HepG2 (cell line): ENCODE measurements at regions not wholly inside any gene's neighbourhood (a gene's known extent, or its start where the extent isn't known, plus 50 kb on each side); places are given as distances from the start of the nearest gene placed in this dataset.

Experiments used
- ATAC-seq: fragments of 200-7000 bp; cut with Tn5 transposase; 3 replicates; pipeline ENCODE4 v1.9.1; 2020; ENCODE audit warnings: mild to moderate bottlenecking, moderate library complexity
- BruUV-seq: library from RNA; stranded (reverse); fragments of 400-500 nt; replicated peaks from 2 replicates; lab custom pipeline; 2021; lab: Mats Ljungman, UMichigan
- CTCF ChIA-PET: fragments of 300-600 bp; formaldehyde crosslinking; extraction: SDS; loops from one replicate; lab custom pipeline; 2021; ENCODE audit warnings: low total read pairs, inconsistent platforms, low intra/inter-chr PET ratio; lab: Yijun Ruan, JAX
- POLR2A ChIA-PET: fragments of 350-600 bp; sonication (Branson Sonifier 250); formaldehyde crosslinking; loops from one replicate; lab custom pipeline; 2020; ENCODE audit warnings: antibody characterized with exemption, inconsistent platforms; lab: Yijun Ruan, JAX
- DNase-seq: peaks from one replicate; pipeline ENCODE4 v3.0.0-alpha.2; 2015; ENCODE audit warnings: low spot score
- FAIRE-seq: peaks from 3 replicates; lab custom pipeline; 2011; peaks lifted over from hg19 to GRCh38; lab: Jason Lieb, UNC
- H2AFZ ChIP-seq: one replicate; pipeline ENCODE4 v1.6.1; 2011; ENCODE audit warnings: low read length, inconsistent platforms
- H3K27ac ChIP-seq: fragments of 300-600 bp; 3 replicates; pipeline ENCODE4 v1.8.0; 2011; ENCODE audit warnings: mixed run types, mild to moderate bottlenecking, mixed read lengths, low read length, inconsistent platforms; ENCODE audit not compliant: insufficient read depth; ENCODE audit errors: extremely low read length
- H3K27me3 ChIP-seq, 2 experiments: fragments of 200-600 bp in 1 of 2; 2 replicates in 1 of 2; 3 replicates in 1 of 2; pipeline versions ENCODE4 v1.6.0 to v1.8.0; 2011; ENCODE audit warnings: low read length in 2 of 2, mild to moderate bottlenecking in 2 of 2, moderate library complexity in 2 of 2, inconsistent platforms in 1 of 2; ENCODE audit not compliant: insufficient read depth in 2 of 2, control insufficient read depth in 1 of 2
- H3K36me3 ChIP-seq, 2 experiments: fragments of 200-600 bp in 1 of 2; replicated peaks in 1 of 2; 2 replicates in 1 of 2; 3 replicates in 1 of 2; pipeline versions ENCODE4 v1.5.1 to v1.8.0; 2011; ENCODE audit warnings: low read length in 2 of 2, inconsistent platforms in 1 of 2; ENCODE audit not compliant: insufficient read depth in 2 of 2, control insufficient read depth in 1 of 2
- H3K4me1 ChIP-seq: 2 replicates; pipeline ENCODE4 v1.5.1; 2012; ENCODE audit warnings: low read length, inconsistent platforms; ENCODE audit not compliant: insufficient read depth
- H3K4me2 ChIP-seq: 2 replicates; pipeline ENCODE4 v1.6.0; 2011; ENCODE audit warnings: low read depth, low read length, inconsistent platforms
- H3K4me3 ChIP-seq, 3 experiments: fragments of 200-600 bp in 1 of 3; sonication (generic), shearing (Covaris generic) in 1 of 3; replicated peaks in 1 of 3; 2 replicates each; pipeline ENCODE4 v1.5.1; 2011 to 2016; ENCODE audit warnings: low read length in 3 of 3, inconsistent platforms in 2 of 3, low read depth in 2 of 3, mild to moderate bottlenecking in 2 of 3, control low read depth in 1 of 3, mixed read lengths in 1 of 3; ENCODE audit not compliant: insufficient read depth in 1 of 3
- H3K79me2 ChIP-seq: one replicate; pipeline ENCODE4 v1.6.1; 2011; ENCODE audit warnings: low read length, inconsistent platforms; ENCODE audit not compliant: insufficient read depth
- H3K9ac ChIP-seq: 2 replicates; pipeline ENCODE4 v1.6.0; 2011; ENCODE audit warnings: mild to moderate bottlenecking, low read depth, low read length, inconsistent platforms; ENCODE audit not compliant: insufficient read depth
- H3K9me3 ChIP-seq: 2 replicates; pipeline ENCODE4 v1.5.1; 2012; ENCODE audit warnings: mild to moderate bottlenecking, low read length
- H4K20me1 ChIP-seq: 2 replicates; pipeline ENCODE4 v1.6.0; 2011; ENCODE audit warnings: inconsistent platforms, mild to moderate bottlenecking, low read length, moderate library complexity; ENCODE audit not compliant: insufficient read depth
- BRF2 ChIP-seq: sonication (generic); formaldehyde crosslinking; IDR thresholded peaks from 2 replicates; pipeline ENCODE4 v1.8.1; 2022; ENCODE audit warnings: mild to moderate bottlenecking, missing genetic modification reagents
- CEBPG ChIP-seq: IDR thresholded peaks from 2 replicates; pipeline ENCODE4 v1.6.1; 2016
- CREBL2 ChIP-seq: sonication (generic); formaldehyde crosslinking; IDR thresholded peaks from 2 replicates; pipeline ENCODE4 v1.8.1; 2023; ENCODE audit warnings: missing genetic modification reagents, mild to moderate bottlenecking, borderline replicate concordance
- HNF4A ChIP-seq: sonication (generic); formaldehyde crosslinking; IDR thresholded peaks from 2 replicates; pipeline ENCODE4 v1.4.0; 2020; ENCODE audit warnings: missing genetic modification reagents
- KDM5B ChIP-seq: sonication (generic); formaldehyde crosslinking; IDR thresholded peaks from 2 replicates; pipeline ENCODE4 v1.4.0; 2020; ENCODE audit warnings: missing genetic modification reagents, mild to moderate bottlenecking, borderline replicate concordance
- POLR2AphosphoS2 ChIP-seq: IDR thresholded peaks from 2 replicates; pipeline ENCODE4 v1.6.1; 2011; ENCODE audit warnings: low read depth, low read length, improper control_type of control experiment
- RARG ChIP-seq: sonication (generic); formaldehyde crosslinking; IDR thresholded peaks from 2 replicates; pipeline ENCODE4 v1.4.0; 2020; ENCODE audit warnings: low read depth, mild to moderate bottlenecking, missing genetic modification reagents
- SRSF9 ChIP-seq: fragments of 200-400 bp; formaldehyde crosslinking; IDR thresholded peaks from 2 replicates; pipeline ENCODE4 v1.6.1; 2018; ENCODE audit warnings: borderline replicate concordance, mild to moderate bottlenecking, low read depth, low read length; ENCODE audit not compliant: insufficient read depth, poor library complexity, severe bottlenecking
- TBX2 ChIP-seq: sonication (generic); formaldehyde crosslinking; IDR thresholded peaks from 2 replicates; pipeline ENCODE4 v1.5.0; 2020; ENCODE audit warnings: missing genetic modification reagents, mild to moderate bottlenecking, borderline replicate concordance
- THYN1 ChIP-seq: sonication (generic); formaldehyde crosslinking; IDR thresholded peaks from 2 replicates; pipeline ENCODE4 v1.8.1; 2023; ENCODE audit warnings: low read depth, mild to moderate bottlenecking, moderate library complexity, missing genetic modification reagents, borderline replicate concordance
- YY1 ChIP-seq: IDR thresholded peaks from 2 replicates; pipeline ENCODE4 v1.6.1; 2011; ENCODE audit warnings: low read length, low read depth, moderate library complexity, mild to moderate bottlenecking; ENCODE audit not compliant: insufficient read depth, insufficient replicate concordance
- ZBTB21 ChIP-seq: sonication (generic); formaldehyde crosslinking; IDR thresholded peaks from 2 replicates; pipeline ENCODE4 v1.4.0; 2020; ENCODE audit warnings: missing genetic modification reagents
- ZBTB44 ChIP-seq: sonication (generic); formaldehyde crosslinking; IDR thresholded peaks from 2 replicates; pipeline ENCODE4 v1.4.0; 2020; ENCODE audit warnings: missing genetic modification reagents
- ZFYVE20 ChIP-seq: sonication (generic); formaldehyde crosslinking; IDR thresholded peaks from 2 replicates; pipeline ENCODE4 v1.8.0; 2023; ENCODE audit warnings: low read depth, mild to moderate bottlenecking, moderate library complexity, missing genetic modification reagents, borderline replicate concordance
- ZHX1 ChIP-seq: sonication (generic); formaldehyde crosslinking; IDR thresholded peaks from 2 replicates; pipeline ENCODE4 v1.8.1; 2022; ENCODE audit warnings: low read depth, mild to moderate bottlenecking, missing genetic modification reagents
- ZNF678 ChIP-seq: sonication (generic); formaldehyde crosslinking; IDR thresholded peaks from 2 replicates; pipeline ENCODE4 v1.4.0; 2020; ENCODE audit warnings: mild to moderate bottlenecking, missing genetic modification reagents
- ZNF691 ChIP-seq: sonication (generic); formaldehyde crosslinking; IDR thresholded peaks from 2 replicates; pipeline ENCODE4 v1.4.0; 2020; ENCODE audit warnings: missing genetic modification reagents, low read depth, mild to moderate bottlenecking, borderline replicate concordance
- ZNF782 ChIP-seq: sonication (generic); formaldehyde crosslinking; IDR thresholded peaks from 2 replicates; pipeline ENCODE4 v1.4.0; 2020; ENCODE audit warnings: missing genetic modification reagents, mild to moderate bottlenecking, borderline replicate concordance
- WGBS: methylation state at CpG from one replicate; pipeline ENCODE4 v1.1.6; 2017; ENCODE audit warnings: low lambda C conversion rate; 5-methylcytosine and 5-hydroxymethylcytosine counted together
- in situ Hi-C: cut with HindIII; loops from 2 replicates; pipeline ENCODE4 v1.10.0; 2017; ENCODE audit warnings: low pct_unique_long_range_greater_than_20kb; ENCODE audit not compliant: extremely low pct_ligation_motif_present
- intact Hi-C: fragments of 100-400 bp; cut with micrococcal nuclease; formaldehyde crosslinking; loops from one replicate; pipeline ENCODE4 v1.10.0; 2022; ENCODE audit not compliant: unreplicated experiment

- TF ChIP-seq ZNF691 (CRISPR knock-in tag) (no peak), RARG (no peak), YY1 (no peak), BRF2 (CRISPR knock-in tag) (no peak), CREBL2 (CRISPR knock-in tag) (no peak), HNF4A (no peak)
Observed at GRCh38 chr12:131530422-131530821, 180.5 kb upstream of the SFSWAP start (continued).

- no TSS peak for BruUV-seq
- POLR2A ChIA-PET, result no interaction called here
- intact Hi-C loops (no loop called here), in situ Hi-C loops (no loop called here)
- Histone ChIP-seq H3K9ac (no peak overlapping the region), H3K27ac (no peak overlapping the region), H3K9me3 (no peaks in the 10 kb centered on the region), H3K4me2 (no peak overlapping the region), H3K27me3 (peaks cover 6 to 56% of the 10 kb centered on the region in 2 experiments; a peak in 3 of 5 replicates), H3K79me2 (no peaks in the 10 kb centered on the region), H3K4me1 (no peaks in the 10 kb centered on the region), H2AFZ (no peak overlapping the region), H4K20me1 (no peaks in the 10 kb centered on the region), H3K36me3 (no peaks in the 10 kb centered on the region), H3K4me3 (no peak overlapping the region)
- ATAC-seq (no peak), FAIRE-seq (no peak), DNase-seq (no peak)
- 30% methylated on average over 6 of the region's 12 CpGs for WGBS
- CTCF ChIA-PET, result no interaction called here
- TF ChIP-seq ZFYVE20 (CRISPR knock-in tag) (no peak), KDM5B (CRISPR knock-in tag) (no peak), POLR2AphosphoS2 (no peak), ZNF782 (CRISPR knock-in tag) (no peak), CEBPG (CRISPR knock-in tag) (no peak), ZNF678 (CRISPR knock-in tag) (no peak), TBX2 (CRISPR knock-in tag) (no peak), ZHX1 (CRISPR knock-in tag) (no peak), THYN1 (no peak), SRSF9 (no peak), ZBTB44 (CRISPR knock-in tag) (no peak), ZBTB21 (CRISPR knock-in tag) (no peak)
Observed at GRCh38 chr12:131533139-131533538, 177.8 kb upstream of the SFSWAP start.
